SH-SY5Y (cell line): ENCODE measurements at regions not wholly inside any gene's neighbourhood (a gene's known extent, or its start where the extent isn't known, plus 50 kb on each side); places are given as distances from the start of the nearest gene placed in this dataset.

Experiments
- GATA2 ChIP-seq: IDR thresholded peaks from 2 replicates; pipeline ENCODE4 v1.6.1; 2011; ENCODE audit warnings: mild to moderate bottlenecking, low read depth, low read length
- GATA3 ChIP-seq: IDR thresholded peaks from 2 replicates; pipeline ENCODE4 v1.6.1; 2011; ENCODE audit warnings: low read depth, mild to moderate bottlenecking, low read length, moderate library complexity

GRCh38 chrX:39973810-39974209, 123.9 kb downstream of the BCOR start:
- TF ChIP-seq GATA3 (no peak), GATA2 (no peak)
